ENCODE measurements at regions not wholly inside any gene's neighbourhood (a gene's known extent, or its start where the extent isn't known, plus 50 kb on each side); places are given as distances from the start of the nearest gene placed in this dataset.

- TF ChIP-seq, protein P1, sequence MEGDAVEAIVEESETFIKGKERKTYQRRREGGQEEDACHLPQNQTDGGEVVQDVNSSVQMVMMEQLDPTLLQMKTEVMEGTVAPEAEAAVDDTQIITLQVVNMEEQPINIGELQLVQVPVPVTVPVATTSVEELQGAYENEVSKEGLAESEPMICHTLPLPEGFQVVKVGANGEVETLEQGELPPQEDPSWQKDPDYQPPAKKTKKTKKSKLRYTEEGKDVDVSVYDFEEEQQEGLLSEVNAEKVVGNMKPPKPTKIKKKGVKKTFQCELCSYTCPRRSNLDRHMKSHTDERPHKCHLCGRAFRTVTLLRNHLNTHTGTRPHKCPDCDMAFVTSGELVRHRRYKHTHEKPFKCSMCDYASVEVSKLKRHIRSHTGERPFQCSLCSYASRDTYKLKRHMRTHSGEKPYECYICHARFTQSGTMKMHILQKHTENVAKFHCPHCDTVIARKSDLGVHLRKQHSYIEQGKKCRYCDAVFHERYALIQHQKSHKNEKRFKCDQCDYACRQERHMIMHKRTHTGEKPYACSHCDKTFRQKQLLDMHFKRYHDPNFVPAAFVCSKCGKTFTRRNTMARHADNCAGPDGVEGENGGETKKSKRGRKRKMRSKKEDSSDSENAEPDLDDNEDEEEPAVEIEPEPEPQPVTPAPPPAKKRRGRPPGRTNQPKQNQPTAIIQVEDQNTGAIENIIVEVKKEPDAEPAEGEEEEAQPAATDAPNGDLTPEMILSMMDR (IDR thresholded peaks at IDR 0.05) = no peak
- TF ChIP-seq KAT7 (CRISPR knock-in tag; IDR thresholded peaks at IDR 0.05; ENCODE audit: borderline replicate concordance) = no peak
- TF ChIP-seq FOXK1 (CRISPR knock-in tag; IDR thresholded peaks at IDR 0.05) = no peak
- TF ChIP-seq, protein P2, sequence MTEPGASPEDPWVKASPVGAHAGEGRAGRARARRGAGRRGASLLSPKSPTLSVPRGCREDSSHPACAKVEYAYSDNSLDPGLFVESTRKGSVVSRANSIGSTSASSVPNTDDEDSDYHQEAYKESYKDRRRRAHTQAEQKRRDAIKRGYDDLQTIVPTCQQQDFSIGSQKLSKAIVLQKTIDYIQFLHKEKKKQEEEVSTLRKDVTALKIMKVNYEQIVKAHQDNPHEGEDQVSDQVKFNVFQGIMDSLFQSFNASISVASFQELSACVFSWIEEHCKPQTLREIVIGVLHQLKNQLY (CRISPR knock-in tag; IDR thresholded peaks at IDR 0.05) = no peak
- TF ChIP-seq NFYB (CRISPR knock-in tag; conservative IDR thresholded peaks at IDR 0.05; ENCODE audit: low read depth) = no peak
- no peak for TF ChIP-seq ETV6 (CRISPR knock-in tag; IDR thresholded peaks at IDR 0.05)
- TF ChIP-seq, protein P3, sequence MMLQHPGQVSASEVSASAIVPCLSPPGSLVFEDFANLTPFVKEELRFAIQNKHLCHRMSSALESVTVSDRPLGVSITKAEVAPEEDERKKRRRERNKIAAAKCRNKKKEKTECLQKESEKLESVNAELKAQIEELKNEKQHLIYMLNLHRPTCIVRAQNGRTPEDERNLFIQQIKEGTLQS (CRISPR knock-in tag; conservative IDR thresholded peaks at IDR 0.05) = no peak
- TF ChIP-seq, protein P4, sequence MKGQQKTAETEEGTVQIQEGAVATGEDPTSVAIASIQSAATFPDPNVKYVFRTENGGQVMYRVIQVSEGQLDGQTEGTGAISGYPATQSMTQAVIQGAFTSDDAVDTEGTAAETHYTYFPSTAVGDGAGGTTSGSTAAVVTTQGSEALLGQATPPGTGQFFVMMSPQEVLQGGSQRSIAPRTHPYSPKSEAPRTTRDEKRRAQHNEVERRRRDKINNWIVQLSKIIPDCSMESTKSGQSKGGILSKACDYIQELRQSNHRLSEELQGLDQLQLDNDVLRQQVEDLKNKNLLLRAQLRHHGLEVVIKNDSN (CRISPR knock-in tag; IDR thresholded peaks at IDR 0.05) = no peak
- TF ChIP-seq JUN (CRISPR knock-in tag; IDR thresholded peaks at IDR 0.05) = no peak
- TF ChIP-seq AFF4 (CRISPR knock-in tag; IDR thresholded peaks at IDR 0.05; ENCODE audit: borderline replicate concordance) = no peak
- TF ChIP-seq GTF2I (CRISPR knock-in tag; conservative IDR thresholded peaks at IDR 0.05) = no peak
- no peak for TF ChIP-seq ZBTB43 (CRISPR knock-in tag; IDR thresholded peaks at IDR 0.05)
- TF ChIP-seq, protein P5, sequence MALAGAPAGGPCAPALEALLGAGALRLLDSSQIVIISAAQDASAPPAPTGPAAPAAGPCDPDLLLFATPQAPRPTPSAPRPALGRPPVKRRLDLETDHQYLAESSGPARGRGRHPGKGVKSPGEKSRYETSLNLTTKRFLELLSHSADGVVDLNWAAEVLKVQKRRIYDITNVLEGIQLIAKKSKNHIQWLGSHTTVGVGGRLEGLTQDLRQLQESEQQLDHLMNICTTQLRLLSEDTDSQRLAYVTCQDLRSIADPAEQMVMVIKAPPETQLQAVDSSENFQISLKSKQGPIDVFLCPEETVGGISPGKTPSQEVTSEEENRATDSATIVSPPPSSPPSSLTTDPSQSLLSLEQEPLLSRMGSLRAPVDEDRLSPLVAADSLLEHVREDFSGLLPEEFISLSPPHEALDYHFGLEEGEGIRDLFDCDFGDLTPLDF (CRISPR knock-in tag; IDR thresholded peaks at IDR 0.05) = no peak
- TF ChIP-seq SP1 (CRISPR knock-in tag; conservative IDR thresholded peaks at IDR 0.05) = no peak
Observed at GRCh38 chr15:81478354-81478753, 104.3 kb upstream of the TMC3 start.
